Ishikawa (cell line): ENCODE measurements at regions not wholly inside any gene's neighbourhood (a gene's known extent, or its start where the extent isn't known, plus 50 kb on each side); places are given as distances from the start of the nearest gene placed in this dataset.

ENCODE experiments used
- CEBPB ChIP-seq: IDR thresholded peaks from 2 replicates; pipeline ENCODE4 v1.6.1; 2012
- EGR1 ChIP-seq: IDR thresholded peaks from 2 replicates; pipeline ENCODE4 v1.6.1; 2012
- FOXM1 ChIP-seq: IDR thresholded peaks from 2 replicates; pipeline ENCODE4 v1.6.1; 2012; ENCODE audit warnings: low read depth, borderline replicate concordance
- NFIC ChIP-seq: IDR thresholded peaks from 2 replicates; pipeline ENCODE4 v1.6.1; 2012
- ZBTB7A ChIP-seq: IDR thresholded peaks from 2 replicates; pipeline ENCODE4 v1.6.1; 2012; ENCODE audit warnings: low read depth

GRCh38 chr21:16239659-16240265 is 510.0 kb downstream of the USP25 start:
- TF ChIP-seq FOXM1 (no peak), ZBTB7A (no peak), NFIC (no peak), EGR1 (no peak), CEBPB (no peak)
